Keratinocyte (primary cell): ENCODE measurements at regions not wholly inside any gene's neighbourhood (a gene's known extent, or its start where the extent isn't known, plus 50 kb on each side); places are given as distances from the start of the nearest gene placed in this dataset.
A peak's percentile ranks its signal among the peaks of the same experiment; 100 is the strongest.

Experiments
- DNase-seq: peaks from one replicate; pipeline ENCODE4 v3.0.0-alpha.2; 2011; ENCODE audit warnings: low read depth, missing footprints, low spot score
- FAIRE-seq: peaks from 2 replicates; lab custom pipeline; 2011; peaks lifted over from hg19 to GRCh38; lab: Jason Lieb, UNC
- H2AFZ ChIP-seq: 2 replicates; pipeline ENCODE4 v1.6.0; 2012; ENCODE audit warnings: low read length, control low read depth, inconsistent platforms; ENCODE audit not compliant: control insufficient read depth
- H3K27ac ChIP-seq: 2 replicates; pipeline ENCODE4 v1.5.1; 2011; ENCODE audit warnings: low read length; ENCODE audit not compliant: control insufficient read depth, insufficient read depth
- H3K27me3 ChIP-seq: 3 replicates; pipeline ENCODE4 v1.6.0; 2011; ENCODE audit warnings: low read length; ENCODE audit not compliant: control insufficient read depth, insufficient read depth; ENCODE audit errors: extremely low read depth
- H3K36me3 ChIP-seq, 2 experiments: 2 replicates in 1 of 2; 3 replicates in 1 of 2; pipeline ENCODE4 v1.5.1; 2011; ENCODE audit warnings: low read length in 2 of 2, mild to moderate bottlenecking in 1 of 2; ENCODE audit not compliant: control insufficient read depth in 2 of 2, insufficient read depth in 2 of 2; ENCODE audit errors: extremely low read depth in 1 of 2
- H3K4me1 ChIP-seq: 3 replicates; pipeline ENCODE4 v1.5.1; 2011; ENCODE audit warnings: low read length; ENCODE audit not compliant: control insufficient read depth, insufficient read depth; ENCODE audit errors: extremely low read depth
- H3K4me2 ChIP-seq: 3 replicates; pipeline ENCODE4 v1.6.0; 2011; ENCODE audit warnings: low read depth, low read length; ENCODE audit not compliant: control insufficient read depth, insufficient read depth; ENCODE audit errors: extremely low read depth
- H3K4me3 ChIP-seq, 3 experiments: fragments of 200-600 bp in 1 of 3; sonication (generic) in 1 of 3; 2 replicates in 2 of 3; 3 replicates in 1 of 3; pipeline ENCODE4 v1.5.1; 2011 to 2016; ENCODE audit warnings: low read length in 3 of 3, mild to moderate bottlenecking in 3 of 3, control low read depth in 2 of 3, inconsistent platforms in 1 of 3, low read depth in 1 of 3, mixed read lengths in 1 of 3, mixed run types in 1 of 3, moderate library complexity in 1 of 3; ENCODE audit not compliant: control insufficient read depth in 2 of 3, insufficient read depth in 2 of 3; ENCODE audit errors: extremely low read depth in 1 of 3
- H3K79me2 ChIP-seq: 2 replicates; pipeline ENCODE4 v1.6.0; 2012; ENCODE audit warnings: low read length; ENCODE audit not compliant: control insufficient read depth, insufficient read depth
- H3K9ac ChIP-seq: 3 replicates; pipeline ENCODE4 v1.6.0; 2011; ENCODE audit warnings: low read length; ENCODE audit not compliant: control insufficient read depth, insufficient read depth; ENCODE audit errors: extremely low read depth
- H3K9me1 ChIP-seq: 3 replicates; pipeline ENCODE4 v1.6.0; 2011; ENCODE audit warnings: low read length; ENCODE audit not compliant: control insufficient read depth, insufficient read depth; ENCODE audit errors: extremely low read depth
- H3K9me3 ChIP-seq: 2 replicates; pipeline ENCODE4 v1.5.1; 2012; ENCODE audit warnings: low read depth, low read length; ENCODE audit not compliant: control insufficient read depth
- H4K20me1 ChIP-seq: 3 replicates; pipeline ENCODE4 v1.6.0; 2011; ENCODE audit warnings: low read length; ENCODE audit not compliant: control insufficient read depth, insufficient read depth; ENCODE audit errors: extremely low read depth
- EZH2 ChIP-seq: IDR thresholded peaks from one replicate; pipeline ENCODE4 v1.6.1; 2012; ENCODE audit warnings: inconsistent platforms, mild to moderate bottlenecking, low read length, moderate library complexity
- dilution Hi-C: fragments of 300-500 bp; cut with MboI; formaldehyde crosslinking; loops from one replicate; pipeline ENCODE4 v1.7.0; 2020; ENCODE audit warnings: low sequenced_read_pairs; ENCODE audit not compliant: extremely low pct_ligation_motif_present
- TF ChIP-seq, protein P1 (sequence below), 3 experiments: IDR thresholded peaks in 1 of 3; conservative IDR thresholded peaks in 1 of 3; optimal IDR thresholded peaks in 1 of 3; 2 replicates in 2 of 3; 3 replicates in 1 of 3; pipeline versions ENCODE3 to v1.5.1; 2011; ENCODE audit warnings: low read length in 3 of 3, mild to moderate bottlenecking in 3 of 3, moderate library complexity in 2 of 3, control low read depth in 1 of 3, inconsistent platforms in 1 of 3; ENCODE audit not compliant: insufficient read depth in 2 of 3; ENCODE audit errors: extremely low read depth in 1 of 3

DNA sequence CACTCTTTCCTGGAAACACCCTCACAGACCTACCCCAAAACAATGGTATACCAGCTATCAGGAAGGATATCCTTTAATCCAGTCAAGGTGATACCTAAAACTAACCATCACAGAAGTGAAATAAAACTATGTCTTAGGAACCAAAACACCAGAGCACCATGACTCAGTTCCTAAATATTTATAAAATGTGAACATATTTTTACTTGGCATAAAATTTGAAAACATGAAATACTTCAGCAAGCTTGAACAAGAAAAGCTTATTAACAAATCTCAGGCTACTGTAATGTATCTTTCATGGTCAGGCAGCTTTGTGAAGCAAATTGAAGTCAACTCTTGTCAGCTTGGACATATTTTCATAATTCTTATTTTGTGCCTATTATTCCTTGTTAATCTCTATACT, 440.8 kb upstream of the CDH20 start:
- Histone ChIP-seq H3K4me1 (peaks cover 38% of the 10 kb centered on the region), H4K20me1 (no peaks in the 10 kb centered on the region), H3K9me1 (no peaks in the 10 kb centered on the region), H3K9ac (peak overlapping the region; percentile 33), H2AFZ (peak overlapping the region; percentile 83), H3K27ac (peak overlapping the region; percentile 93), H3K27me3 (no peaks in the 10 kb centered on the region), H3K36me3 (no peaks in the 10 kb centered on the region), H3K9me3 (no peaks in the 10 kb centered on the region), H3K79me2 (no peaks in the 10 kb centered on the region), H3K4me3 (peak overlapping the region in 1 of 3 experiments; percentile 25), H3K4me2 (peak overlapping the region; percentile 65)
- DNase-seq (no peak), FAIRE-seq (peak; percentile 43)
- dilution Hi-C loops = no loop called here
- TF ChIP-seq EZH2 = no peak

DNA sequence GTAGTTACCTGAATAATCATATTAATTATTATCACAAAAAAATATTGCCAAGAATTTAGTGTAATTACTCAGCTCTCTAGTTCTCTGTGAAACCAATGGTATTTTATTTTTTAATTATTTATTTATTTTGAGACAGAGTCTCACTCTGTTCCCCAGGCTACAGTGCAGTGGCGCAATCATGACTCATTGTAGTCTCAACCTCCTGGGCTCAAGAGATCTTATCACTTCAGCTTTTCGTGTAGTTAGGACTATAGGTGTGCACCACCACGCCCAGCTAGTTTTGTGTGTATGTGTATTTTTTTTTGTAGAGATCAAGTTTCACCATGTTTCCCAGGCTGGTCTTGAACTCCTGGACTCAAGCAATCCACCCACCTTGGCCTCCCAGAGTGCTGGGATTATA, 440.4 kb upstream of the CDH20 start:
- FAIRE-seq (peak; percentile 90), DNase-seq (peak; percentile 90)
- Histone ChIP-seq H2AFZ (no peak overlapping the region), H3K27me3 (no peaks in the 10 kb centered on the region), H3K4me3 (no peak overlapping the region), H3K9me3 (no peaks in the 10 kb centered on the region), H4K20me1 (no peaks in the 10 kb centered on the region), H3K79me2 (no peaks in the 10 kb centered on the region), H3K4me2 (peak overlapping the region; percentile 65), H3K9me1 (no peaks in the 10 kb centered on the region), H3K27ac (peak overlapping the region; percentile 93), H3K36me3 (no peaks in the 10 kb centered on the region), H3K4me1 (peaks cover 38% of the 10 kb centered on the region), H3K9ac (peak overlapping the region; percentile 30)
- dilution Hi-C loops = no loop called here
- TF ChIP-seq, protein P1, sequence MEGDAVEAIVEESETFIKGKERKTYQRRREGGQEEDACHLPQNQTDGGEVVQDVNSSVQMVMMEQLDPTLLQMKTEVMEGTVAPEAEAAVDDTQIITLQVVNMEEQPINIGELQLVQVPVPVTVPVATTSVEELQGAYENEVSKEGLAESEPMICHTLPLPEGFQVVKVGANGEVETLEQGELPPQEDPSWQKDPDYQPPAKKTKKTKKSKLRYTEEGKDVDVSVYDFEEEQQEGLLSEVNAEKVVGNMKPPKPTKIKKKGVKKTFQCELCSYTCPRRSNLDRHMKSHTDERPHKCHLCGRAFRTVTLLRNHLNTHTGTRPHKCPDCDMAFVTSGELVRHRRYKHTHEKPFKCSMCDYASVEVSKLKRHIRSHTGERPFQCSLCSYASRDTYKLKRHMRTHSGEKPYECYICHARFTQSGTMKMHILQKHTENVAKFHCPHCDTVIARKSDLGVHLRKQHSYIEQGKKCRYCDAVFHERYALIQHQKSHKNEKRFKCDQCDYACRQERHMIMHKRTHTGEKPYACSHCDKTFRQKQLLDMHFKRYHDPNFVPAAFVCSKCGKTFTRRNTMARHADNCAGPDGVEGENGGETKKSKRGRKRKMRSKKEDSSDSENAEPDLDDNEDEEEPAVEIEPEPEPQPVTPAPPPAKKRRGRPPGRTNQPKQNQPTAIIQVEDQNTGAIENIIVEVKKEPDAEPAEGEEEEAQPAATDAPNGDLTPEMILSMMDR (optimal IDR thresholded peaks at IDR 0.05 in 1 of 3, IDR thresholded peaks at IDR 0.05 in 1 of 3, conservative IDR thresholded peaks at IDR 0.05 in 1 of 3; ENCODE audit: extremely low read depth in 1 of 3, insufficient read depth in 2 of 3, low read length in 3 of 3) = no peak
